ENCODE measurements at regions not wholly inside any gene's neighbourhood (a gene's known extent, or its start where the extent isn't known, plus 50 kb on each side); places are given as distances from the start of the nearest gene placed in this dataset.

- TF ChIP-seq, protein P1, sequence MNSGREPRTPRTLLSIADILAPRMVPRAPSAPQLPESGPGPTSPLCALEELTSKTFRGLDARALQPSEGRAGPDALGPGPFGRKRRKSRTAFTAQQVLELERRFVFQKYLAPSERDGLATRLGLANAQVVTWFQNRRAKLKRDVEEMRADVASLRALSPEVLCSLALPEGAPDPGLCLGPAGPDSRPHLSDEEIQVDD (CRISPR knock-in tag; IDR thresholded peaks at IDR 0.05; ENCODE audit: borderline replicate concordance) = no peak
- no peak for TF ChIP-seq GATAD2A (CRISPR knock-in tag; IDR thresholded peaks at IDR 0.05)
Measured at GRCh38 chr7:45482451-45482850, 91.7 kb upstream of the ADCY1 start (continued).

DNA sequence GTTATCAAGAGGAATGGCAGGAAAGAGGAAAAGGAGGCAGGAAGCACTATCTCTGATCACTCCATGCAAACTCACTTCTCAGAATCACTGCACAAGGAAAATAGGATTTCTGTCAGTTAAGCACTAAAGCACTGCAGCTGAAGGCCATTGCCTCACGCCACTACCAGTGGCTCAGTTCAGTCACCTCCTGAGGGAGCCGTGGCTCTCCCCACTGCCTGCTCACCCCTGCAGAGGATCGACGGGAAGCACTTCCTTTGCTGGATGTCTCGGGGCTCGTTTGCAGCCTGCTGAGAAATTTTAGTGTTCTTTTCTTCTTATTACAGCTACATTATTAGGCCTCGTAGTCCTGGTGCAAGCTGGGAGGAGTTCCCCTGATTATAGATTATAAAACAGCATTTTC lies 90.1 kb upstream of the ADCY1 start:
- H3K9me3 ChIP-seq (ENCODE audit: low read length) = no peaks in the 10 kb centered on the region
- H3K79me2 ChIP-seq (ENCODE audit: insufficient read depth, low read length) = no peaks in the 10 kb centered on the region
- ATAC-seq (no peak), FAIRE-seq (no peak), DNase-seq (ENCODE audit: low spot score) (no peak)
- no peaks in the 10 kb centered on the region for H3K36me3 ChIP-seq (replicated peaks in 1 of 2; ENCODE audit: control insufficient read depth in 1 of 2, insufficient read depth in 2 of 2, low read length in 2 of 2)
- intact Hi-C loops (cut with micrococcal nuclease; ENCODE audit: unreplicated experiment) (no loop called here), in situ Hi-C loops (cut with HindIII; ENCODE audit: extremely low pct_ligation_motif_present, low pct_unique_long_range_greater_than_20kb) (no loop called here)
- no peaks in the 10 kb centered on the region for H3K4me1 ChIP-seq (ENCODE audit: insufficient read depth, low read length)
- H3K27me3 ChIP-seq (ENCODE audit: control insufficient read depth in 1 of 2, insufficient read depth in 2 of 2, low read length in 2 of 2) = no peaks in the 10 kb centered on the region
- TF ChIP-seq ZNF646 (CRISPR knock-in tag; IDR thresholded peaks at IDR 0.05) (no peak), YEATS2 (CRISPR knock-in tag; IDR thresholded peaks at IDR 0.05; ENCODE audit: borderline replicate concordance) (no peak), ZNF672 (CRISPR knock-in tag; IDR thresholded peaks at IDR 0.05) (no peak), ZNF703 (CRISPR knock-in tag; IDR thresholded peaks at IDR 0.05; ENCODE audit: borderline replicate concordance) (no peak), ZNF674 (CRISPR knock-in tag; IDR thresholded peaks at IDR 0.05; ENCODE audit: low read depth) (no peak), FOXP4 (CRISPR knock-in tag; IDR thresholded peaks at IDR 0.05) (no peak), ZNF746 (CRISPR knock-in tag; IDR thresholded peaks at IDR 0.05) (no peak), ZNF446 (CRISPR knock-in tag; IDR thresholded peaks at IDR 0.05) (no peak), SP1 (IDR thresholded peaks at IDR 0.05) (no peak), SP1 (CRISPR knock-in tag; IDR thresholded peaks at IDR 0.05) (no peak)
- H2AFZ ChIP-seq (ENCODE audit: low read length) = no peak overlapping the region
- H3K4me3 ChIP-seq (replicated peaks in 1 of 3; ENCODE audit: insufficient read depth in 1 of 3, low read depth in 2 of 3, low read length in 3 of 3) = no peak overlapping the region
- no peaks in the 10 kb centered on the region for H4K20me1 ChIP-seq (ENCODE audit: insufficient read depth, low read length)
- CTCF ChIA-PET (ENCODE audit: low intra/inter-chr PET ratio, low total read pairs) = no interaction called here
- H3K4me2 ChIP-seq (ENCODE audit: low read depth, low read length) = no peak overlapping the region
- H3K27ac ChIP-seq (ENCODE audit: extremely low read length, insufficient read depth, low read length) = no peak overlapping the region
- 0% methylated on average over 4 of the region's 7 CpGs for WGBS (ENCODE audit: low lambda C conversion rate)
- no TSS peak for BruUV-seq (replicated peaks)
- POLR2A ChIA-PET = no interaction called here
- H3K9ac ChIP-seq (ENCODE audit: insufficient read depth, low read depth, low read length) = no peak overlapping the region
